HEK293 (cell line): ENCODE measurements at regions not wholly inside any gene's neighbourhood (a gene's known extent, or its start where the extent isn't known, plus 50 kb on each side); places are given as distances from the start of the nearest gene placed in this dataset.

Source experiments
- CTCF ChIA-PET: fragments of 350-600 bp; formaldehyde crosslinking; extraction: SDS; loops from one replicate; lab custom pipeline; 2021; ENCODE audit warnings: antibody characterized with exemption; lab: Yijun Ruan, JAX
- POLR2A ChIA-PET: fragments of 300-600 bp; formaldehyde crosslinking; extraction: SDS; loops from one replicate; lab custom pipeline; 2020; ENCODE audit warnings: antibody characterized with exemption, inconsistent platforms; lab: Yijun Ruan, JAX
- H3K27ac ChIP-seq: fragments of 200-500 bp; sonication (Bioruptor generic); 2 replicates; pipeline ENCODE4 v1.5.1; 2014; ENCODE audit warnings: low read depth, low read length, control low read depth, inconsistent platforms; ENCODE audit errors: extremely low read depth
- H3K36me3 ChIP-seq, 2 experiments: fragments of 200-500 bp in 1 of 2; sonication (Bioruptor generic) in 1 of 2; 1 replicate in 1 of 2; 2 replicates in 1 of 2; pipeline ENCODE4 v1.5.1; 2014 to 2017; ENCODE audit warnings: inconsistent platforms in 2 of 2, low read length in 2 of 2; ENCODE audit not compliant: control insufficient read depth in 2 of 2, insufficient read depth in 1 of 2
- H3K4me1 ChIP-seq: fragments of 200-500 bp; sonication (Bioruptor generic); 2 replicates; pipeline ENCODE4 v1.5.1; 2014; ENCODE audit warnings: mild to moderate bottlenecking, low read length, inconsistent platforms; ENCODE audit not compliant: control insufficient read depth, insufficient read depth
- H3K4me3 ChIP-seq: 2 replicates; pipeline ENCODE4 v1.5.1; 2011; ENCODE audit warnings: low read depth, mild to moderate bottlenecking, control low read depth, low read length, moderate library complexity
- H3K9me3 ChIP-seq: fragments of 200-500 bp; sonication (Bioruptor generic); 2 replicates; pipeline ENCODE4 v1.5.1; 2014; ENCODE audit warnings: low read depth, low read length, inconsistent platforms; ENCODE audit not compliant: control insufficient read depth, insufficient read depth
- EGR2 ChIP-seq: fragments of 450-650 bp; formaldehyde crosslinking; IDR thresholded peaks from 2 replicates; pipeline ENCODE4 v1.5.1; 2016; ENCODE audit warnings: low read depth, missing biosample characterization, missing genetic modification characterization
- KLF17 ChIP-seq: fragments of 450-650 bp; formaldehyde crosslinking; IDR thresholded peaks from 2 replicates; pipeline ENCODE4 v1.5.1; 2016; ENCODE audit warnings: missing biosample characterization, missing genetic modification characterization
- KLF8 ChIP-seq: fragments of 450-650 bp; formaldehyde crosslinking; IDR thresholded peaks from 2 replicates; pipeline ENCODE4 v1.5.1; 2016; ENCODE audit warnings: missing biosample characterization, missing genetic modification characterization
- MZF1 ChIP-seq: fragments of 450-650 bp; formaldehyde crosslinking; IDR thresholded peaks from 2 replicates; pipeline ENCODE4 v1.5.1; 2017; ENCODE audit warnings: missing biosample characterization, missing genetic modification characterization, borderline replicate concordance
- REPIN1 ChIP-seq: fragments of 450-650 bp; formaldehyde crosslinking; IDR thresholded peaks from 2 replicates; pipeline ENCODE4 v1.5.1; 2017; ENCODE audit warnings: missing biosample characterization, missing genetic modification characterization, low read depth
- ZBTB1 ChIP-seq: fragments of 450-650 bp; formaldehyde crosslinking; IDR thresholded peaks from 2 replicates; pipeline ENCODE4 v1.5.1; 2016; ENCODE audit warnings: missing biosample characterization, missing genetic modification characterization
- ZBTB26 ChIP-seq: fragments of 450-650 bp; formaldehyde crosslinking; optimal IDR thresholded peaks from 2 replicates; pipeline ENCODE3; 2016; ENCODE audit warnings: missing biosample characterization, mild to moderate bottlenecking, missing genetic modification characterization
- ZBTB7A ChIP-seq: fragments of 450-650 bp; formaldehyde crosslinking; IDR thresholded peaks from 2 replicates; pipeline ENCODE4 v1.5.1; 2016; ENCODE audit warnings: low read depth, missing biosample characterization, missing genetic modification characterization
- ZNF114 ChIP-seq: fragments of 450-650 bp; formaldehyde crosslinking; IDR thresholded peaks from 2 replicates; pipeline ENCODE4 v1.5.0; 2017; ENCODE audit warnings: missing biosample characterization, missing genetic modification characterization
- ZNF148 ChIP-seq: fragments of 450-650 bp; formaldehyde crosslinking; IDR thresholded peaks from 2 replicates; pipeline ENCODE4 v1.5.0; 2017; ENCODE audit warnings: missing biosample characterization, missing genetic modification characterization, borderline replicate concordance
- ZNF157 ChIP-seq: fragments of 450-650 bp; formaldehyde crosslinking; IDR thresholded peaks from 2 replicates; pipeline ENCODE4 v1.5.1; 2016; ENCODE audit warnings: missing biosample characterization, missing genetic modification characterization
- ZNF174 ChIP-seq: fragments of 450-650 bp; formaldehyde crosslinking; IDR thresholded peaks from 2 replicates; pipeline ENCODE4 v1.5.0; 2017; ENCODE audit warnings: missing biosample characterization, mild to moderate bottlenecking, missing genetic modification characterization
- ZNF2 ChIP-seq: fragments of 450-650 bp; formaldehyde crosslinking; IDR thresholded peaks from 2 replicates; pipeline ENCODE4 v1.5.1; 2016; ENCODE audit warnings: missing biosample characterization, missing genetic modification characterization
- ZNF292 ChIP-seq: fragments of 450-650 bp; formaldehyde crosslinking; IDR thresholded peaks from 2 replicates; pipeline ENCODE4 v1.5.1; 2016; ENCODE audit warnings: low read depth, missing biosample characterization, missing genetic modification characterization, borderline replicate concordance
- ZNF362 ChIP-seq: fragments of 450-650 bp; formaldehyde crosslinking; IDR thresholded peaks from 2 replicates; pipeline ENCODE4 v1.5.1; 2016; ENCODE audit warnings: missing biosample characterization, missing genetic modification characterization
- ZNF394 ChIP-seq: fragments of 450-650 bp; formaldehyde crosslinking; IDR thresholded peaks from 2 replicates; pipeline ENCODE4 v1.5.1; 2016; ENCODE audit warnings: missing biosample characterization, missing genetic modification characterization, mild to moderate bottlenecking, moderate library complexity, borderline replicate concordance
- ZNF449 ChIP-seq: fragments of 450-650 bp; formaldehyde crosslinking; IDR thresholded peaks from 2 replicates; pipeline ENCODE4 v1.5.1; 2017; ENCODE audit warnings: missing biosample characterization, mild to moderate bottlenecking, missing genetic modification characterization, moderate library complexity
- ZNF558 ChIP-seq: fragments of 450-650 bp; formaldehyde crosslinking; IDR thresholded peaks from 2 replicates; pipeline ENCODE4 v1.5.1; 2016; ENCODE audit warnings: missing biosample characterization, missing genetic modification characterization
- ZNF571 ChIP-seq: fragments of 450-650 bp; formaldehyde crosslinking; IDR thresholded peaks from 2 replicates; pipeline ENCODE4 v1.5.0; 2017; ENCODE audit warnings: missing biosample characterization, missing genetic modification characterization
- ZNF654 ChIP-seq: fragments of 450-650 bp; formaldehyde crosslinking; IDR thresholded peaks from 2 replicates; pipeline ENCODE4 v1.5.1; 2016; ENCODE audit warnings: low read depth, missing biosample characterization, missing genetic modification characterization
- ZNF747 ChIP-seq: fragments of 450-650 bp; formaldehyde crosslinking; IDR thresholded peaks from 2 replicates; pipeline ENCODE4 v1.5.1; 2016; ENCODE audit warnings: missing biosample characterization, missing genetic modification characterization
- ZNF843 ChIP-seq: fragments of 450-650 bp; formaldehyde crosslinking; IDR thresholded peaks from 2 replicates; pipeline ENCODE4 v1.5.1; 2016; ENCODE audit warnings: missing biosample characterization, missing genetic modification characterization

- no peak overlapping the region for H3K27ac ChIP-seq
- no peaks in the 10 kb centered on the region for H3K4me1 ChIP-seq
- no peaks in the 10 kb centered on the region for H3K36me3 ChIP-seq
- no peak overlapping the region for H3K4me3 ChIP-seq
- H3K9me3 ChIP-seq = no peaks in the 10 kb centered on the region
- no peak for TF ChIP-seq ZNF292
- TF ChIP-seq ZNF362 (tag by site-specific recombination) = no peak
- TF ChIP-seq ZNF449 (tag by site-specific recombination) = no peak
- TF ChIP-seq ZNF157 = no peak
- no peak for TF ChIP-seq KLF8
- TF ChIP-seq ZNF2 (tag by site-specific recombination) = no peak
- TF ChIP-seq REPIN1 = no peak
- TF ChIP-seq MZF1 = no peak
- TF ChIP-seq EGR2 (tag by site-specific recombination) = no peak
- POLR2A ChIA-PET = no interaction called here
- CTCF ChIA-PET = no interaction called here
Observed at GRCh38 chr20:55205665-55206064, 730.3 kb downstream of the DOK5 start.

- TF ChIP-seq EGR2 (tag by site-specific recombination) (no peak), ZNF394 (tag by site-specific recombination) (no peak), KLF17 (no peak)
- H3K27ac ChIP-seq = no peak overlapping the region
- POLR2A ChIA-PET = no interaction called here
- no peak overlapping the region for H3K4me3 ChIP-seq
- H3K4me1 ChIP-seq = no peaks in the 10 kb centered on the region
- CTCF ChIA-PET = no interaction called here
- no peaks in the 10 kb centered on the region for H3K36me3 ChIP-seq
- H3K9me3 ChIP-seq = no peaks in the 10 kb centered on the region
Observed at GRCh38 chr20:55200317-55200716, 724.9 kb downstream of the DOK5 start.

GRCh38 chr20:55194947-55195346, 719.6 kb downstream of the DOK5 start:
- H3K9me3 ChIP-seq = no peaks in the 10 kb centered on the region
- H3K4me3 ChIP-seq = no peak overlapping the region
- H3K27ac ChIP-seq = no peak overlapping the region
- CTCF ChIA-PET = no interaction called here
- no peaks in the 10 kb centered on the region for H3K4me1 ChIP-seq
- POLR2A ChIA-PET = no interaction called here
- TF ChIP-seq ZNF571 (tag by site-specific recombination) (no peak), ZBTB26 (no peak), ZNF174 (tag by site-specific recombination) (no peak), ZNF558 (no peak), ZNF654 (tag by site-specific recombination) (no peak), ZNF843 (tag by site-specific recombination) (no peak), ZNF148 (tag by site-specific recombination) (no peak), ZNF114 (no peak), ZNF747 (no peak), ZBTB1 (tag by site-specific recombination) (no peak), ZBTB7A (tag by site-specific recombination) (no peak)
- no peaks in the 10 kb centered on the region for H3K36me3 ChIP-seq
